ENCODE measurements at regions not wholly inside any gene's neighbourhood (a gene's known extent, or its start where the extent isn't known, plus 50 kb on each side); places are given as distances from the start of the nearest gene placed in this dataset.
A peak's percentile ranks its signal among the peaks of the same experiment; 100 is the strongest.

DNA sequence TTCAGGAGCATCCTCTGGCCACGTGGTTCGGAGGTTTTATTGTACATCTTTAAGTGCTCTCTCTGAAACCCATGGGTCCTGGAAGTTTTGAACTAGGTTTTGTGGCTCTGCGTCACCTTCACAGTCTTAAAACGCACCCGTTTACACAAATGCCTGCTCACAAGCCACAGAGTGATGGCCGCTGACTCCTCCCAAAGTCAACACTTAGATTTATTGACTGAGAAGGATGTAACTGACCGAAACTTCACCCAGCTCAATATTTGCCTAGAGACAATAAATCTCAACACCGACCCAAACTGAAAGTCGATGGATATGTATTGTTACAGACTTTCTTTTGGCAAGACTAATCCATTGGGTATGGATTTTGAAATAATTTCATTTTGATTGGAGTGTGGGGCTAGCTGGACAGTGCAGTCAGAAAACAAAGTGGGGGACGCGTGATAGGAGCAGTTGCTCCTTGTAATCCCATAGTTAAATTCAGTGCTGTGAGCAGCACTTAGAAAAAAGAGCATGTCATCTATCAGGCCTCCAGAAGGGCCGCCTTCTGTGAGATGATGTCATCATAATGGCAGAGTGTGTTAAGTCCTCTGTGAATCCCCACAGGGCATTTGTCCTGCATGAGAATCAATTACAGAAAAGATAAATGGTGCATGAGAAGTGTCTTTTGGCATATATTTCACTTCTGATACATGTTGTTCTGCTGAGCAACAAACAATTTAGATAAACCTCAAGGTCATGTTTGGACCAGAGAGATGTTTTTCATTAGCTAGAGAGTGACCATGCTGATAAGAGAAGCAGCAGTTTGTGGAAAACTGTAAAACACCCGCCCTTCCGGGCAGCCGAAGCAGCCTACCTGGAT, 183.7 kb downstream of the INO80D start:
- no peak for DNase-seq

DNA sequence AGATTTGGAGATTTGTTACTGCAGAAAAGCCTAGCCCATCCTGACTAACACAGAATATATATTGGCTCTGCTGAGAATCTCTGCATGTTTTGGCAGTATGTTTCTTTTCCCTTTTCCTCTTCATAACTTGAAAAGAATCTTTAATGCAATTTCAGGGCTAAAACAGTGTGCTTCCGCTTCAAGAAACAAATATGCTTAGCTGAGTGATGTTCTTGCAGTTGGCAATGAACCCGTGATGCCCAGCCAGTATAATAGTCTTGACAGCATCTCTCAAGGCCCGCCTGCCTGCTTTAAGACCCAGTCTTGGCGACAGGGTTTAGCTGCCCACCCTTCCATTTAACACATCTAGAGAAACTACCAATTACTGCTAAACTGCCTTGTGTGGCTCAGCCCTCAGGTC, 184.5 kb downstream of the INO80D start:
- no peak for DNase-seq

DNA sequence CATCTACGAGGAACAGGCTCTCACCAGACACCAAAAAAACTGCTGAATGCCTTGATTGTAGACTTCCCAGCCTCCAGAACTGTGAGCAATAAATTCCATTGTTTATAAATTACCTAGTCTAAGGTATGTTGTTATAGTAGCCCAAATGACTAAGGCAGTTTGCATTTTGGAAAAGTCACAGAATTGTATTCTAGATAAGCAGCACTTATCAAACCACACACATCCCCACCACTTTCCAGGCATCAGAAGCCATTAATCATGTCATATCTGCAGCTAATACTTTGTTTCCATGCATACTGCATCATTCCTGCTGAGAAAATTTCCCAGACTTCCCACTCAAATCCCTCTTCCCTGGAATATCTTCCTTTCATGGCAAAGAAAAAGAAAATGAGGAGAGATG, 187.2 kb downstream of the INO80D start:
- no peak for DNase-seq

- DNase-seq = no peak
Observed at GRCh38 chr2:205895981-205896655, 189.9 kb downstream of the INO80D start.

DNA sequence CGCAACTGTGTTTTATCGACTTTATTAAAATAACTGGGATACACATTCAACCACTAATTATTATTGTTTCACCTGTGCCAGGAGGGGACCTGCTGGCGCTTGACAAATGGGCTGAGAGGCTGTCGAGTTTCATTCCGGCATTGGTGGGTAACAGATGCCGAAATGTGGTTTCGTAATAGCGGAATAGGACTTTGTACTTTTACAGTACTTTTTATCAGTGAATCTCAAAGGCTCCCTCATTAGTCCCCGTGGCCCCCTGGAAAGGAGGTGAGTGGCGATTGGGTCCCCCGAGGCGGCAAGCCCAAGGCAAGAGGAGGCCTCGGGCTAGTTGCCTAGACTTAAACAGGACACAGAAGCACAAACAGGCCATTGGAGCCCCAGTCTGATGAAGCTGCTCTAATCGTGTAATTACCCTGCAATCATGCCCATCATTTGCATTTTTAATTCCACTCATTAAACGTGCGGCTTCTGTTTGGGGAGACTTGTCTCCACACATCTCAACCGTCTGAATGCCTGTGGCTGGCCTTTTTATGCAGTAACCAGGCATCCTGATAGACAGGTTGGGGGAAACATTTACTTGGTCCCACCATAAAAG, 193.2 kb downstream of the INO80D start:
- no peak for DNase-seq

DNA sequence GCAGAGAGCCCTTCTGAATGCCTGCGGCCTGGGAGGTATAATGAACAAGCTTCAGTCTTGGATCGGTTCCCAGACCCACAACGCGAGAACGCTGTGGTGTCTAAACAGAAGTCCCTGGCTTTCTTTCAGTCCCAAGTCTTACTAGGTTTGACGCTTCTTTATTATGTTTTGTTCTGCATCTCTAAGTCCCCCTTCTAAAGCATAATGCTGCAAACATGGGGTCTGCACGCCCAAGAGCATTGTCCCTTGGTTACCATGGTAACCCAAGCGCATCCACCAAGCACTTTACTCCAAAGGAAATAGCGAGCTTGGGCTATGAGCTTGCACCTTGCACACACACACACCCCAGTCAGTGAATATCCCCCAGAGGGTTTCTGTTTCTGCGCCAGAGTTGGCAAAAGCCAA, 193.7 kb downstream of the INO80D start:
- no peak for DNase-seq

- DNase-seq = no peak
Observed at GRCh38 chr2:205889114-205889513, 196.9 kb downstream of the INO80D start.

GRCh38 chr2:205887637-205888036, 198.3 kb downstream of the INO80D start:
- DNase-seq = no peak

DNA sequence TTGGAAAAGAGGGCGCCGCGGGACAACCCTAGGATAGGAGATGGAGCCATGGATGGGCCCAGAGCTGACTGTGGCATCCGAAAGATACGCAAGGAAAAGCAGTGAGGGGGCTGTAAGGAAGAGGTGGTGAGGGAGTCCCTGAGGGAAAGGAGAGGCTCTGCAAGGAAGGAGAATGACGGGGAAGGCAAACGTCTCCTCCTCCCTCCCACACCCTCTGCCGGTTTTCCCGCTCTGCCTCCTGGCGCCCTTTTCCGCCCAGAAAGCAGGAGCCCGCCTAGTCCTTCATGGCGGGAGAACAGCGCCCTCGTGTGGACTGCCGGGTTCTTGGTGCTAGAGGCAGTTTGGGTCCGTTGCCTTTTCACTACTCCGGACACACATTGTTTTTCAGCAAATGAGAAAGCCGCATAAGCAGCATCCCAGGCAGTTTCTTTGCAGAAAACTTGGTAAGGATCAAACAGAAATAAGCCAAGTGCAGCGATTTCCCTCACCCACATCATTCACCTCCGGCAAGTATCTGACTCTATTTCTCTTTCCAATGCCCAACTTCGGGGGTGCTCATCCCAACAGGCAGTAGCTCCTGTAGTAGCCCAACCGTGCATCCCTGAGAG, 200.4 kb downstream of the INO80D start:
- no peak for DNase-seq

DNA sequence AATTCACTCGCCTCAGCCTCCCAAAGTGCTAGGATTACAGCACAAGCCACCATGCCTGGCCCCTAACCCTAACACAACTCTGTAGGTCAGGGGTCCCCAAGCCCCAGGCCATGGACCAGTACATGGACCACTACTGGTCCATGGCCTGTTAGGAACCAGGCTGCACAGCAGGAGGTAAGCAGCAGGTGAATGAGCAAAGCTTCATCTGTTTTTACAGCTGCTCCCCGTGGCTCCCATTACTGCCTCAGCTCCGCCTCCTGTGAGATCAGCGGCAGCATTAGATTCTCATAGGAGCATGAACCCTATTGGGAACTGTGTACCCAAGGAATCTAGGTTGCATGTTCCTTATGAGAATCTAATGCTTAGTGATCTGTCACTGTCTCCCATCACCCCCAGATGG, 201.7 kb downstream of the NRP2 start:
- DNase-seq = no peak

- DNase-seq = no peak
Observed at GRCh38 chr2:205882806-205883425, 200.6 kb downstream of the NRP2 start.

- DNase-seq = no peak
Observed at GRCh38 chr2:205880048-205880447, 197.7 kb downstream of the NRP2 start.

- no peak for DNase-seq
Observed at GRCh38 chr2:205878999-205879762, 196.9 kb downstream of the NRP2 start.

- DNase-seq = no peak
Observed at GRCh38 chr2:205877496-205877895, 195.2 kb downstream of the NRP2 start.

- no peak for DNase-seq
Observed at GRCh38 chr2:205876127-205876526, 193.8 kb downstream of the NRP2 start.

GRCh38 chr2:205872716-205873115, 190.4 kb downstream of the NRP2 start:
- DNase-seq = no peak

DNA sequence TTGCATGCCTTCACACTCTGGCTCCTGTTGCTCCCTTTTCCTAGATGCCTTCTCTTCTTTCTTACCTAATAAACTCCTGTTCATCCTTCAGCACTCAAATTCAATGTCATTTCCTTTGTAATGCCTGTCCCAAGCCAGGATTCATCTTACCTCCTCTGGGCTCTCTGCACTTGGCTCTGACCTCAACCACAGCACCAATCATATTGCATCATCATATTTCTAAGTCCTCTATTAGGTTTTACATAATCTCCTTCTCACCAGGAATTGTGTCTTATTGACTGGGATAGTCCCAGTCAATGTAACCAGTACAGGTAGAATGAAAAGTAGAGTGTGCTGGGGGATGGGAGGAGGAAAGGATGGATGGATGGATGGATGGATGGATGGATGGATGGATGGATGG, 187.1 kb downstream of the NRP2 start:
- no peak for DNase-seq

DNA sequence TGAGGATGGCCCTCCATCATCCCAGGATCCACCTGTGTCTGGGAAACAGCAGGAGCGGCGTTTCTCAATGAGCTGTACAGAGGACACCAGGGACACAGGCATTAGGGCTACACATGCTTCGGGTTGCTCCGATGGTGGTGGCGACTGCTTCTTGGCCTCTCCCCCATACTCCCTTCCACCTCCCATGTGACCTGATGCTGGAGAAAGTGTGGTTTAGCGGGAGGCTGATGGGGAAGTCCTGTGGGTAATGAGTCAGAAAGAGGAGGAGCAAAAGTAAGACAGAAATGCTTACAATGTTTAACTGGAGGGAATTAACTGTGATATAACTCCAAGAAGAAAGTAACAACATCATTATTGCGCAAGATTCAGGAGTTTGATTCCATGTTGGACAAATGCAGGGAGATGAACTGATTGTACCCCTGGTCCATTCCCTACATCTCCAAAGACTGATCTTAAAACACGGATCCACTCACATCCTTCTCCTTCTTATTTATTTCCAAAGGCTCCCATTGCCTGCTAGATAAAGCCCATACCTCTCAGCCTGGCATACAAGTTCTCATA, 186.6 kb downstream of the NRP2 start:
- peak; percentile 11 for DNase-seq

GRCh38 chr2:205868053-205868452, 185.8 kb downstream of the NRP2 start:
- DNase-seq = no peak

DNA sequence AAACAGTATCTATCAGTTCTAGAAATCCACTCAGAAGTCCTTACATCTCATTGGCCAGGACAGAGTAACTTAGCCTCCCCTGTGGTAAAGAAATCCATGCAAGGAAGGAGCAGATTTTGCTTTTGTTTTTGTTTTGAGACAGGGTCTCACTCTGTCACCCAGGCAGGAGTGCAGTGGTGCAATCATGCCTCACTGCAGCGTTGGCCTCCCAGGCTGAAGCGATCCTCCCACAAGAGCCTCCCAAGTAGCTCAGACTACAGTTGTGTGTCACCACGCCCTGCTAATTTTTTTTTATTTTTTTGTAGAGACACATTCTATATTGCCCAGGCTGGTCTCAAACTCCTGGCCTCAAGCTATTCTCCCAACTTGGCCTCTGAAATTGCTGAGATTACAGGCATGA, 185.1 kb downstream of the NRP2 start:
- DNase-seq = no peak

DNA sequence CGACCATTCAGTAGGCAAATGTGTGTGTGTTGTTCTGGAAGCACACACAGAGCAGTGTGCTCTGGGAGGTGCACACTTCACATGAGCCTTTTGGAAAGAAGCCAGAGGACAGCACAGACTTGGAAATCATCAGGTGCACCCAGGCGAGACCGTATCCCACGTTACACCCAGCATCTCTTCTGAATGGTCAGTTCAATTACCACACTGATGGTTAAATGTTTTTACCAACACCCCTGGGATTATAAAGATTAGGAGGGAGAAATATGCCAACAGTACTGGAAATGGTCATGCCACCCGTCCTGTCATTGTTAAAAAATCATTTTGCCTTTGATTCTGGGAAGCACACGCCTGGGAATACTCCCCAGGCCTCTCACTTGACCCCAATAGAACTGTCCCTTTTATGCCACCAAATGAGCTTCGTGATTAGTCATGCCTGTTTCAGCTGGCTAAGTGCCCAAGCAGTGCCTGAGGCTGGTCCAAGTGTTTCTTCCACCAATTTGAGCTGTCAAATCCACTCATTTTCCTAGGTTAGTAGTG, 183.7 kb downstream of the NRP2 start:
- no peak for DNase-seq

DNA sequence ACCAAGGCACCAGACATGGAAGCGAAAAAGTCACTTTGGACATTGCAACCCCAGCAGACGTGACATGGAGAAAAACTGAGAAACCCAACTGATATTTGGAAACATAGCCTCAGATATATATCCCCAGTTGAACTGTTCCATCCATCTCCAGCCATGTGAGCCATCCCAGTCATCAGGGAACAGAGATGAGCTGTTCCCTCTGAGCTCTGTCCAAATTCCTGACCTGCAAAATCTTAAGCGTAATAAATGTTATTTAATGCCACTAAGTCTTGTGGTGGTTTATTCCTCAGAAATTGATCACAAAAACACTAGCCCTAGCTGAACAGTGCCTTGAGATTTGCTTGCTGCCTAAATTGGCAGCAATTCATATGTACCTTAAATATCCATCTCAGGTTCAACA, 182.8 kb downstream of the NRP2 start:
- no peak for DNase-seq

All from SIG-M5 (cell line).